HG02943 (cell line): ENCODE measurements at regions not wholly inside any gene's neighbourhood (a gene's known extent, or its start where the extent isn't known, plus 50 kb on each side); places are given as distances from the start of the nearest gene placed in this dataset.
"Not testable (repeated sequence)": the region's sequence is repeated elsewhere in the genome, so short reads cannot be mapped to it uniquely, and the experiment has no call there.

Experiments
- ATAC-seq: cut with Tn5 transposase; IDR thresholded peaks from one replicate; pipeline ENCODE4 v1.9.1; 2021; ENCODE audit warnings: mild to moderate bottlenecking, low read depth, moderate library complexity; ENCODE audit not compliant: unreplicated experiment

DNA sequence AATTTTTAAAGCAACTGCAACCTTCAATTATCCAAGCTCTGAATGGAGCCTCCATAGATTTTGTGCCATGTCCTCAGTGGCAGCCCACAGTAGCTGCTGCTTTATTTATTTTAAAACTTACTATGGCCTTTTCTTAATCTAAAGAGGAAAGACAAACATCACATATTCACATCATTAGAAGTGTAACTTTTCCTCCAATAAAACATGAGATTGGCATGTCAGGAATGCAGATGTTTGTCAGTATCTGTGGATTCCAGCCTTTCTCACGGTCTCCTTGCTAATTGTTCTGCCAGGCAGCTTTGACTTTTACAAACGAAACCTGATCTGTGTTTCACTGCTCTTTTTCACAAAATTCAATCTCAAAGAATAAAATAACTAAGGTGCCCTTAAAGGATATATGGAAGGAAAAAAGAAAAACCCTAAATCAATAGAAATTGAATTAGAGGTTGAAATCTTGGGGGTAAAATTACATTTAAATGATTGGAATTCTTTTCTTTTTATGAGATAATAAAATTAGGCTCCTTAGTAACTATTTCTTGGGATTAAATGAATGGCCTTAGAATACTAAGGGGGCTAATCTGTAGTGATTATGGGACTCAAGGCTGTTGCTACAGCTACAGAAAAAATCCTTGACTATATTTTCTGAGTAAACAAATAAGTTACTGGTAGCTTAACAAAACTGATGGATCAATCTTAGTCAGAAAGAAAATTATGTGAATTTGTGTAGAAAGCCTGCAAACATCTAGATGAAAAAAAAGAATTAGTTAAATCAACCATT, 151.3 kb downstream of the RTL9 start:
- no peak for ATAC-seq

DNA sequence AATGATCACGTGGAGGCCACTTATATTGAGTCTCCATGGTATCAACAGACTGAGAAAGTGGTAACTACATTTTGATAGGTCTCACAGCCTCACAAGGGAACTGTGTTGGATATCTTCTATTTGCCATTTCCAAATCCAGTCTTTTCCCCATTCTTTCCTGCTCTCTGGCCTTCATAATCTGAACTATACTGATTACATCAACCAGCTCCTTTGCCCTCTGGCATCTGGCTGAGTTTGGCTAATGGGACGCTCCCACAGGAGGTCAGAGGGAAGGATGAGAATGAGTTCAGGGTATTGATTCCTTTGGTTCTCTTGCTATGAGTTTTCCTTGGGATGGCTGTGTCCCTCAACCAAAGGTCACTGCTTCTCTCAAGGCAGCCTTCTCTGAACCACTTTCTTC, 152.6 kb downstream of the RTL9 start:
- ATAC-seq, result no peak

DNA sequence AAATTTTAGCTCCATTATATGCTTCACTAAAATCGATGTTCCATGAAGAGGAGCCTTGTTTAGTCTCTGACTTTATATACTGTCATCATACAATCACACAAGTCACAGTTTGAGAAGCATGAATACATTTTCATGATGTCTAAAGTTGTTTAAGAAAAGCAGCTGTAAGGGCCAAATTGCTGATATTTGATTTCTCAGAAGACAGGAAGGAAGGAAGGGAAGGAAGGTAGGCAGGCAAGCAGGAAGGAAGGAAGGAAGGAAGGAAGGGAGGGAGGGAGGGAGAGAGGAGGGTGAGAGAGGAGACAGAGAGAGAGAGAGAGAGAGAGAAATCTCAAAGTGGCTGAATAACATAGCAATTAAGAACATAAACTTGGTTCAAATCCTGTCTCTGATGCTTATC, 153.7 kb downstream of the RTL9 start:
- ATAC-seq, result no peak

DNA sequence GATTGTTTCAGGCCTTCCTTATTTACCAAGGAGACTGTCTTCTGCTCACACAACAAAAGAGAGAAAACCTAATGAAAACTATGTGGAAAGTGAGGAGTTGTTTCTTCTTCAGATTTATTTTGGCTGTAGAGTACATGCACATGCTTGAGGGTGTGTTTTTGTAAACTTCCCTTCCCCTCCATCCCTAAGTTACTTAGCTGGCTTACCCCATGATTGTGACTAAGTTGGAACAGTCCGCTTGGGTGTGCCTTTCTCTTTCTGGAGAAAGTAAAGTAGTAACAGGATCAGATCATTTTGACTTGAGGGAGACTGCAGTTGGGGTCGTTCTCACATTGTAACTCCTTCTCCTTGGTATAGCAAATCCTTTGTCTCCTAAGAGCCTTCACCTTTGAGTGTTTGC, 155.9 kb downstream of the RTL9 start:
- no peak for ATAC-seq

DNA sequence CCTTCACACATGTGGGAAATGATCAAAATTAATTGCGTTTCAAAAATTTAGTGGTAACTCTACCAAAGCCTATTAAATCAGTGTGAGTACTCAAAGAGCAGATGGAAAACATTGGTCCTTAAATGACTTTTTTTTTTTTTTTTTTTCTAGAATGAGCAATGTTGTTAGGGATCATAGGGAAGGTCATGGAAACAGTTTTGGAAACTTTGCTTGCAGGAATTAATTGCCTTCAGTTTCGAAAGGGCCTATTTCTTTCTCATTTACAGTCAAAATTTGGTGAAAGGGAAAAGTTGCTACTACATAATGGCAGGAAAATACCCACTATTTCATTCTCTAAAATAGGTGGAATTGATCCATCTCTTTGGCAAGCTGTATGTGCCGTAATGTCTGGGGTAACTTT, 160.9 kb downstream of the RTL9 start:
- ATAC-seq, result no peak

DNA sequence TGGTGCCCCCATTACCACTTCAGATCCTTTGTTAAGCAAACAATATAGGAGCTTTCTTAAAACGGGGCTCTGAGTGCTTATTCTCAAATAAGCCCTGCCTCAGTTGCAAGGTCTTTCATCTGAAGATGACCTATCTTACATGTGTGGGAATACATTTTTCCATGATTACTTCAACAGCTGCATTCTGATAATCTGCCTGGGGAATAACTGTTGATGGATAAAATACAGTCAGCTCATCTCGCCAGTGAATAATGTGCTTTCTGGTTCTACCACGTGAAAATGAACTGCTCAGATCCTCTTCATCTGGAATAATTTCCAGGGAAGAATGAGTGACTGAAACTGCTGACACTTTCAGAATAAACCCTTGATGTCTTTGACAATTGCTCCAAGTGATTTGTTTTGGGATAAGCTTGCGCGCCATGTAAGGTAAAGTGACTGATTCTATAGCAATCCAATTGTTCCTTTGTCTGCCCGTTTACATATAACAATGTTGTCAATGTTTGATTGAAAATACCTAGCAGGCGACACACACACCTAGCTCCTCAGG, 161.3 kb downstream of the RTL9 start:
- ATAC-seq, result no peak

DNA sequence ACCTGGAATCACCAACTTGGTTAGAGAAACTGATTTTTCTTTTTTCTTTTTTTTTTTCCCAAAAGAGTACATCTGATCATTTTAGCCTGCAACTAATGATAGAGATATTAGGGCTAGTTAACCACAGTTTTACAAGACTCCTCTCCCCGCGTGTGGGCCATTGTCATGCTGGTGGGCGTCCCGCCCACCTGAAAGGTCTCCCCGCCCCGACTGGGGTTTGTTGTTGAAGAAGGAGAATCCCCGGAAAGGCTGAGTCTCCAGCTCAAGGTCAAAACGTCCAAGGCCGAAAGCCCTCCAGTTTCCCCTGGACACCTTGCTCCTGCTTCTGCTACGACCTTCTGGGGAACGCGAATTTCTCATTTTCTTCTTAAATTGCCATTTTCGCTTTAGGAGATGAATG, 162.0 kb downstream of the RTL9 start:
- not testable (repeated sequence) for ATAC-seq

DNA sequence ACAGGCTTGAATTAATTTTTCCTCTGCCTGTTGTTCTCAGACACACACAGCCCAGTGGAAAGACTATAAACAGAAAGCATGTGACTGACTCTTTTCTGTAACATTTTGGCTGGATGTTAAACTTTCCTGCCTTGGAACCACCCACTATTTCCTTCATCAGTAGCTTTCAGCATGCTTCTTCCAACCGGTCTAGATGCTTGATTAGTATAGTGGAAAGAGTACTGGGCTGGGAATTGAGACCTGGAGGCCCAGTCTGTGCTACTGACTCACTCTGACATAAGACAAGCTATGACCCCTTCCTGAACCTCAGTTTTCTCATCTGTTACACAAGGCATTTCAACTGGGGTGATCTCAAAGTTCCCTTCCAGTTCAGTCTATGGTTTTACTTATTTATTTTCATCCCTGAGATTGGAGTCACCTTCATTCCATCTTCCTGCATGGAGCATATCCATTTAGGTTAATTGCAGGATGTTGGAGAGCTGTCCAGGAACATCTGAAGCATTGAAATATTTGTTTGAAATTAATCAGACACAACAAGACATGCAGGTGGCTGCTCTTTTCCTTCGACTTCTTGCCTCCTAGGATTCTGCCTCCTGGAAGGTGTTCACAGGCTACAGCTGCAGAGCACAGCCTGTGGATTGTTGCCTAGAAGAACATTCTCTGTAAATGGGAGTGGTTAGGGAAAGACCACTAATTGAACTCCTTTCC, 173.4 kb downstream of the RTL9 start:
- no peak for ATAC-seq

DNA sequence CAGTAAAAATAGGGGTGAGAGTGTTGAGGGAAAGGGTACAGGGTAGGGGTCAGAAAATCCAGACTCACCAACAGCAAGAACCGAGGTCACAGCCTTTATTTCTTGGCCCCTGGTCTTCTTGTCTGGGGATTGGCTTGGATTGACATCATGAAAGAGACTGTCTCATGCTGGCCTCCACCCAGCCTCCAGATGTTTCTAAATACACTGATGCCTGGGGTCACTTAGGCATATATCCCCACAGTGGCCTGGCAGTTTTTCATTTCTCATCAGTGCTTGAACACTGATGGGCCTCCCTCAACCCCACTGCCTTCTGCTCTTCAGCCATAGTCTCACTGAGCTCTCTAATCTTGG, 173.9 kb downstream of the RTL9 start:
- ATAC-seq, result no peak

DNA sequence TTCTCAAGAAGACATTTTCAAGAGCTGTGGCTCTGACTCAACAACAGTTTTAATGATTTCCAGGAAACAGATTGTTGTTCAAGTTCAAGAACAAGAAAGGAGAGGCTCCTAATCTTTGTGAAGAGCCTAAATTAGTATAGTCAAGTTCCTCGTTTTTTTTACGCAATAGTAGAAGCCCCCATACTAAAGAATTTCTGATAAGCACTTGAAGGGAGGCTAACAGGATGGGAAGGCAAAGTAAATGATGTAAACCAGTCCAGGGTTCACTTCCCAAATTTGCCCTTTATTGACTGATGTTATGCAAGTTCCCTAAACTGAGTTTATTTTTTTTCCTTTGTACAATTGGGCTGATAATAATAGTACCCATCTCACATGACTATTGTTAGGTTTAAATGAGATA, 178.2 kb downstream of the RTL9 start:
- ATAC-seq, result no peak

DNA sequence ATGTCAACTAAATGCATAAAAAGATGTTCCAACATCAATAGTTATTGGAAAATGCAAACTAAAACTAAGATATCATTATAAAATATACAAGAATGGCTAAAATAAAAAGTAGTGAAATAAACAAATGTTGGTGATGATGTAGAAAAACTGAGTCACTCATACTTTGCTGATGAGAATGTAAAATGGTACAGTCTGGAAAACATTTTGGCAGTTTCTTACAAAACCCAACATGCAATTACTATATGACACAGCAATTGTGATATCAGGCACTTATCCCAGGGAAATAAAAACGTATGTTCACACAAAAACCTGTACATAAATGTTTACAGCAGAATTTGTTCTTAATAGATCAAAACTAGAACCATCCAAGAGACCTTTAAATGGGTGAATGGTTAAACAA, 182.6 kb downstream of the RTL9 start:
- no peak for ATAC-seq

DNA sequence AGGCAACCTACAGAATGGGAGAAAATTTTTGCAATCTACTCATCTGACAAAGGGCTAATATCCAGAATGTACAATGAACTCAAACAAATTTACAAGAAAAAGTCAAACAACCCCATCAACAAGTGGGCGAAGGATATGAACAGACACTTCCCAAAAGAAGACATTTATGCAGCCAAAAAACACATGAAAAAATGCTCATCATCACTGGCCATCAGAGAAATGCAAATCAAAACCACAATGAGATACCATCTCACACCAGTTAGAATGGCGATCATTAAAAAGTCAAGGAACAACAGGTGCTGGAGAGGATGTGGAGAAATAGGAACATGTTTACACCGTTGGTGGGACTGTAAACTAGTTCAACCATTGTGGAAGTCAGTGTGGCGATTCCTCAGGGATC, 192.2 kb downstream of the RTL9 start:
- not testable (repeated sequence) for ATAC-seq

DNA sequence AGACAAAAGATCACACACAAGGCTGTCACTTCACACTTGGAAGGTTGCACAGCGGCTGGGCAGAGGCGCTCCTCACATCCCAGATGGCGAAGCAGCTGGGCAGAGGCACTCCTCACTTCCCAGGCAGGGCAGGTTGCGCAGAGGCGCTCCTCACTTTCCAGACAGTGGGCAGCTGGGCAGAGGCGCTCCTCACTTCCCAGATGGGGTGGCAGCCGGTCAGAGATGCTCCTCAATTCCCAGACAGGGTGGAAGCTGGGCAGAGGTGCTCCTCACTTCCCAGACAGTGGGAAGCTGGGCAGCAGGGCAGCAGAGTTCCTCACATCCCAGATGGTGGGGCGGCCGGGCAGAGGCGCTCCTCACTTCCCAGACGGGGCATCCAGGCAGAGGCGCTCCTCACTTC, 199.2 kb downstream of the RTL9 start:
- no peak for ATAC-seq

DNA sequence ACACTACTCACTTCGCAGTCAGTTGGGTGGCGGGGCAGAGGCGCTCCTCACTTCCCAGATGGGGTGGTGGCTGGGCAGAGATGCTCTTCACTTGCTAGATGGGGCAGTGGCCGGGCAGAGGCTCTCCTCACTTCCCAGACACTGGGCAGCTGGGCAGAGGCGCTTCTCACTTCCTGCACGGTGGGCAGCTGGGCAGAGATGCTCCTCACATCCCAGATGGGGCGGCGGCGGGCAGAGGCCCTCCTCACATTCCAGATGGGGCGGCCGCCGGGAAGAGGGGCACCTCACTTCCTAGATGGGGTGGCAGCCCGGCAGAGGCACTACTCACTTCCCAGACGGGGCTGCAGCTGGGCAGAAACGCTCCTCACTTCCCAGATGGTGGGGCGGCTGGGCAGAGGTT, 199.8 kb downstream of the RTL9 start:
- no peak for ATAC-seq

DNA sequence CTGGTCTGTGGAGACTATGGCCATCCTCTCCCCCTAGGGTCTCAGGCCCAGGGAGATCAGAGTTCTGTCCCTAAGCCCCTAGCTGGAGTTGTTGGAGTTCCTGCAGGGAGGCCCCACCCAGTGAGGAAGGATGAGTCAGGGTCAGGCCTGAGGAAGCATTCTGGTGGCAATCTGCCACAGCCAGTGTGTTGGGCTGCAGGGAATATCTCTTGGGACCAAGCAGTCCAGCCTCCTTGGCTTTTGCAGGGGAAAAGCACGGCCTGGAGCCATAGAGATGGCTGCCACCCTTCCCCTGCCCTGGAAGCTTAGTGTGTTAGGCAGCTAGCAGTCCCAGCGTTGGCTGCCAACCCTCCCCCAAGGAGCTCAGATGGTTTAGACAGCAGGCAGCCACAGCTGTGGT, 202.4 kb downstream of the RTL9 start:
- ATAC-seq, result no peak

DNA sequence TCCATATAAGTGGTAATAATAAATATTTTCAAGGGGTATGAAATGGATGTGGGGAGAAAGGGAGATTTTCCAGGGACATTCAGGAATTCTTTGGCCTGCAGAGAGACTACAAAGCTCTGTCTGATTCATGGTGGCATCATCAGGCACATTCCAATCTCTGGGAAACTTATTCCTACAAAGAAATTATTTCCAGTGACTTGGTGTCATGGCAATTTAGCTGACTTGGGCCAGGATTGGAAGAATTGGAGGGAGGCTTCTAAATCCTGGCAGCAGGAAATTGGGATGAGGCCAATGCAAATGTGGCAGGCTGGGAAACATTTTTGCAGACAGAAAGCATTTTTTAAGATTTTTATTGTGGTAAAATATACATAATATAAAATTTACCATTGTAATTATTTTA, 204.6 kb downstream of the RTL9 start:
- no peak for ATAC-seq

DNA sequence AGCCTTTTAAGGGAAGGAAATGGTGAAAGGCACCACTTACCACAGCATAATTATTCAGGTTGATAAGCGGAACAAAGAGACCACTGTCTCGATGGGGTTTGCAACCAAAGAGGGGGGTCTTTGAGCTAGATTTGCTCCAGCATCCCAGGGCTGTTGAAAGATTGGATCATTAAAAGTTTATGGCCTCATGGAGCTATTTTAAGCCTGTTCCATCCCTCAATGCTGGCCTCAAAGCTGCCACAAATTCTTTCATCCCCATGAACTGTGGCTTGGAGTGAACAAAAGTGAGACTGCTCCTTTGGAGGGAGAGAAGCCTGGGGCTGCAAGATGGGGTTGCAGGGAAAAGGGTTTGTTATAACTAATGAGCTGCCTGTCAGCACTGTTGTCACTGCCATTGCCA, 209.8 kb downstream of the RTL9 start:
- ATAC-seq, result no peak

DNA sequence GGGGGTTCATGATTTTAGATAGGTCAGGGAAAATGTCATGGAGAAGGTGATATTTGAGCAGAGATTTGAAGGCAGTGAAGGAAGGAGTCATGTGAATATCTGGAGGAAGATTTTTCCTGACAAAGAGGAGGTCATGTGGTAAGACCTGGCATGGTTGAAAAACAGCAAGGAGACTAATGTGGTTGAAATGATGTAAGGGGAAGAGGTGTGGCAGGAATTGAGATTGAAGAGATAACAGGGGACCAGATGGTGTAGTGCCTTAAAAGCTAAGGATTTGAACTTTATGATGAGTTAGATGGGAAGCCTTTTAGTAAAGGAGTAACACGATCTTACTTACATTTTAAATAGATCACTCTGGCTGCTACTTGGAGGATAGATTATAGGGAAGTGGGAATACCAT, 210.9 kb downstream of the RTL9 start:
- no peak for ATAC-seq

DNA sequence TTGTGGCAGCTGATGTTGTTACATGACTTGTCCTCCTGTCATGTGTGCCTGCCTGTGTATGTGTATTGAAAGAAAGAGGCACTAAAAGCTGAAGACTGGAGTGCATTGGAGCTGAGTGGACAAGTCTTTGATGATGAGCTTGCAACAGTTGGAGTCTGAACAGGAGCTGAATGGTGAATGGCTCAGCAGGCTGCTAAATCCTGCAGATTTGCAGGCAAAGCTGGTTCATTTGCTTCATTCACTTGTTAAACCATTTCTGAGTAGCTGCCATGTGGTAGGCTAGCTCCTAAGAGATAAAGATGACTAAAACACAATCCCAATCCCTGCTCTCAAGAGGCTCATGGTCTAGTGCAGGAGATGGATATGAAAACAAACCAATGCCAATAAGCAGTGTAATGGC, 217.3 kb downstream of the CHRDL1 start:
- no peak for ATAC-seq

DNA sequence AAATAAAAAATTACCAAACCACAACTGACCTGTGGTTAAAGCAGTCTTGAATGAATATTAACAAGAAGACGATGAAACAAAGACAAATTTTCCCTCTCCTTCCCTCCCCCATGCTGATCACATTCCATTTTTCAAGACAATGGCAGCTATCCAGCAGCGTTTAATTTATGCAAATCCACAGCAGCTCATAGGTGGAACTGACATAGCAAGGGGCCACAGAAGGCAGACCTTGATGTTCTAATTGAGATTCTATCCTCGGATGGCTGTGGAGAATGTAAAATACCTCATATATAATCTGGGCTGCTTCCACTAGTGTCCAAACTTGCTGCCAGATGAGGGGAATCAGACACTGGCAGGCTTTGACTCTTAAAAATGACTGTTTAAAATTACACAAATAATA, 211.5 kb downstream of the CHRDL1 start:
- no peak for ATAC-seq

DNA sequence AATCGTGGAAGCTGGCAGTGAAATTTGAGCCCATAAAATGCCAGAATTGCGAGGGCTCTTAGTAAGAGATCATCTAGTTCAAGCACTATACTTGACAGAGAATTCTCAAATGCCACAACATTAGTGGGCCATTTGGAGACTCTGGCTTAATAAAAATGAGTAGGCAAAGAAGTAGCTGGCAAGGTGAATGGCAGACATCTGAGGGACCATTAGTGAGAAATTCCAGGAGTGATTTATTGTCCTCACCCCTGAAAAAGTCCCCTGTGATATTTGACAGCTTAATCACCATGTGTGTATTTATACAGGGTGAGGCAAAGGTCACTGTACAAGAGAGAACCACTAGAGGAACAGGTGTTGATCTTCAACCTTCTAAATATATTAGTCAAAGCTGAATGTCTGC, 207.5 kb downstream of the CHRDL1 start:
- ATAC-seq, result no peak

DNA sequence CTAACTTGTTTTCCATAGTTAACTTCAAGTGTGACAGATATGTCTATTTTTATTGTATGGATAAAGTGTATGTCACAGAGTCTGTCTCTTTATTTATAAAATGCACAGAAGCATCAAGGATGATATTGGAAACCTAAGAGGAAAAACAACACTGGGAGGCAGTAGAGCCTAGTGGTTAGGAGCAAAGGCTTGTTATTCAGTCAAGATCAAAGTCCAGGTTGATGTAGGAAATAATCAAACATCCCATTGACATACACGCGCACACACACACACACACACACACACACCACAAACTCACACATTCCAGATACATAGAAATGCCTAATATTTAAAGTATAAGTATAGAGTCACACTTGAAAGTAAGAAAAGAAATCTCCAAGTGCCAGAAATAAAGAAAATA, 206.8 kb downstream of the CHRDL1 start:
- ATAC-seq, result no peak
